ENCODE measurements at regions not wholly inside any gene's neighbourhood (a gene's known extent, or its start where the extent isn't known, plus 50 kb on each side); places are given as distances from the start of the nearest gene placed in this dataset.
A peak's percentile ranks its signal among the peaks of the same experiment; 100 is the strongest.

DNA sequence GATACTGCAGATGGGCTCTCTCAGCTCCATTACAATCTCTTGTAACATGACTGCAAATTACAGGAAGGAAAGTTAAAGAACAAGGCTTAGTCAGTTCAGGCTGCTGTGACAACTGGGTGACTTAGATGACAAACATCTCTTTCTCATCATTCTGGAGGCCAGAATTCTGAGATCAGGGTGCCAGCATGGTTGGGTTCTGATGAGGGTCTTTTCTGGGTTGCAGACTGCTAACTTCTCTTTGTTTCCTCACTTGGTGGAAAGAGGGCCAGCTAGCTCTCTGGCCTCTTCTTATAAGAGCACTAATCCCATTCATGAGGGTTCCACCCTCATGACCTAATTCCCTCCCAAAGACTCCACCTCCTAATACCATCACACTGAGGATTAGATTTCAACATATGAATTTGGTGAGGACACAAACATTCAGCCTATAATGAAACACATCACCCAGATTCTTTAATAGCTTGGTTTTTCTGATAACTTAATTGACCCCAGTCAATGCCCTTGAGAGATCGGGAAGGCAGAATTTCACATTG, 73.6 kb upstream of the MAMDC2 start:
- TF ChIP-seq, protein P1, sequence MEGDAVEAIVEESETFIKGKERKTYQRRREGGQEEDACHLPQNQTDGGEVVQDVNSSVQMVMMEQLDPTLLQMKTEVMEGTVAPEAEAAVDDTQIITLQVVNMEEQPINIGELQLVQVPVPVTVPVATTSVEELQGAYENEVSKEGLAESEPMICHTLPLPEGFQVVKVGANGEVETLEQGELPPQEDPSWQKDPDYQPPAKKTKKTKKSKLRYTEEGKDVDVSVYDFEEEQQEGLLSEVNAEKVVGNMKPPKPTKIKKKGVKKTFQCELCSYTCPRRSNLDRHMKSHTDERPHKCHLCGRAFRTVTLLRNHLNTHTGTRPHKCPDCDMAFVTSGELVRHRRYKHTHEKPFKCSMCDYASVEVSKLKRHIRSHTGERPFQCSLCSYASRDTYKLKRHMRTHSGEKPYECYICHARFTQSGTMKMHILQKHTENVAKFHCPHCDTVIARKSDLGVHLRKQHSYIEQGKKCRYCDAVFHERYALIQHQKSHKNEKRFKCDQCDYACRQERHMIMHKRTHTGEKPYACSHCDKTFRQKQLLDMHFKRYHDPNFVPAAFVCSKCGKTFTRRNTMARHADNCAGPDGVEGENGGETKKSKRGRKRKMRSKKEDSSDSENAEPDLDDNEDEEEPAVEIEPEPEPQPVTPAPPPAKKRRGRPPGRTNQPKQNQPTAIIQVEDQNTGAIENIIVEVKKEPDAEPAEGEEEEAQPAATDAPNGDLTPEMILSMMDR (conservative IDR thresholded peaks at IDR 0.05; ENCODE audit: low read length), result no peak
- DNase-seq (ENCODE audit: low read depth), result no peak
- no peak overlapping the region for H3K4me3 ChIP-seq (ENCODE audit: low read length)

DNA sequence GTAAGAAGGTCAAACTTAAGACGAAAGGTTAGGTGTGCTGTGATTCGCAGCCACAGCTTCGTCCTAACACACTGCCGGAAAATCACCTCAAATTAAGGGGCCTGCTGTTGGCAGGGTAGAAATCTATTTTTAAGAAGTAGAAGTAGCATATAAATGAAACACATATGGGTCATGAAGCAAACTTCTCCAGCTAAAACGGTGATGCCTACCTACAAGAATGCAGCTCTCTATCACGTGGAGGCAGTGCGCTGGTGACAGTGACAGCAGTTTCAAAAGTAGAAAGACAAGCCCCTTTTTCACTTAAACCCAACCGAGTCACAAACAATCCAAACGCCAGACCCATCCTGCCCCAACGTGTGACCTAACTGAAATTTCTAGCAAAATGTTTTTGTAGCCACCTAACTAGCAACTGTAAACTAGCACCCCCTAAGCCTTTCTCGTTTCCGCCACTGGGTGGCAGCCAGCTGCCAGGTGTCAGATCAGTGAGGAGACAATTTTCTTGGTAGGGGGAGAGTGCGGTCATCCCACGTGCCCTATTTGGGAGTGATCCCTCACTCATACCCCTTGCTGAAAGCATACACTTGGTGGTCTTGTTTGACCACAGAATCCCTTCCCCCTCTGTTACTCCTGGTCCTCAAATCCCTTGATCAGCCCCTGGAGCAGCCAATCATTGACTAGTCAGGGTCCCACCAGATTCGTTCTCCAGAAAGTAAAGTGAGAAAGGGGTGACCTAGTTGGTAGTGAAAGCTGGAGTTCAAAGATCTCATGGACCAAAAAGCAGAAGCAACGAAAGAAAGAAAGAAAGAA, 71.8 kb upstream of the MAMDC2 start:
- TF ChIP-seq, protein P1 (conservative IDR thresholded peaks at IDR 0.05; ENCODE audit: low read length), result peak; percentile 97
- peak; percentile 68 for DNase-seq (ENCODE audit: low read depth)
- H3K4me3 ChIP-seq (ENCODE audit: low read length), result peak overlapping the region; percentile 13

DNA sequence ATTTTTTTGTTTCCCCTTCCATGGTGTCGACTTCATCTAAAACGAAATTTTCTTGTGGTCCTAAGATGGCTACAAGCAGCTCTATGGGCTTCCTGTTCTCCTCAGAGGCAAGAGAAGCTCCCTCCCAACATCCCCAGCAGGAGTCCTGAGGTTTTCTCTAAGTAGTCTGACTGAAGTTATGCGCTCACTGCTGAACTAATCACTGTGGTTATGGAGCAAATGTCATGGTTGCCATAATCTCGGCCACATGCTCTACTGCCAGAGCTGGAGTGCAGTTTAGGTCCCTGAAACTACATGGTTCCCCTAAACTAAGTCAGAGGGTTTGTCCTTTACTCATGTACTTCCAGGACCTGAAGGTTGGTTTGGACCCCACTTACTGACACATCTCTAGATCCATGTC, 68.0 kb upstream of the MAMDC2 start:
- DNase-seq (ENCODE audit: low read depth), result peak; percentile 65
- H3K4me3 ChIP-seq (ENCODE audit: low read length), result no peak overlapping the region
- TF ChIP-seq, protein P1 (conservative IDR thresholded peaks at IDR 0.05; ENCODE audit: low read length), result no peak

DNA sequence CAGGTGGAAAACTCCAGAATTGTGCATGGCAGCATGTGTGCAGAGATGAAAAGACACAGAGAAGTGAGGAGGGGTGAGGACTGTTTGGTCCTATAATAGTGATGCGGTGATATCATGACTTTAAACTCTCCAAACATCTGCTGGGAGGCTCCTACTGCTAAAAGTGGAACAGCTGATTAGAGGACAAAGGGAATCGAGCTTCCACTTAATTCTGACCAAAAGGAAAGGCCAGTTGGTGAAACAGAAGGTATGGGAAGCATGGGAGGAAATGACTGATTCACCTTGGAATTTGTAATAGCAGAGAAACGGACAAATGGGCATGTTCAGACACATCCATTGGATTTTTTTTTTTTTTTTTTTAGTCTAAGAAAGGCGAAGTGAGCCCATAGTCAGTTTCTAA, 67.5 kb upstream of the MAMDC2 start:
- TF ChIP-seq, protein P1 (conservative IDR thresholded peaks at IDR 0.05; ENCODE audit: low read length), result no peak
- H3K4me3 ChIP-seq (ENCODE audit: low read length), result no peak overlapping the region
- peak; percentile 94 for DNase-seq (ENCODE audit: low read depth)

DNA sequence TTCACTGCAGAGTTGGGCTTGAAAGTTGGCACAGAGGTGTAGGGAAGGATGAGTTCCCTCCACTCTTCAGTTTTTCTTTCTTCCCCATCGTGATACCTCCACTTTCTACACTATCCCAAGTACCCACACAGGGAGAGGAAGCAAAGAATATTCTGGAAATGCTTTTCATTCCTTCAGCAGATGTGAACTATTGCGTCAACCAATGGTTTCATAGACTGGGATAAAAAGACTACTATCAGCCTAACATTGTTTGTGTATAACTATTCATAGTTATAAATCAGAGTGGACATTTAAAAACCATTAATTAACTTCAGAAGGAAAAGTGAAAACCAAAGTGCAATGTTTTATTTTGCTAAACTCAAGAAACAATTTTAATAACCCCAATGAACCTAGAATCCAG, 63.6 kb upstream of the MAMDC2 start:
- DNase-seq (ENCODE audit: low read depth), result peak; percentile 86
- TF ChIP-seq, protein P1 (conservative IDR thresholded peaks at IDR 0.05; ENCODE audit: low read length), result no peak
- H3K4me3 ChIP-seq (ENCODE audit: low read length), result no peak overlapping the region

DNA sequence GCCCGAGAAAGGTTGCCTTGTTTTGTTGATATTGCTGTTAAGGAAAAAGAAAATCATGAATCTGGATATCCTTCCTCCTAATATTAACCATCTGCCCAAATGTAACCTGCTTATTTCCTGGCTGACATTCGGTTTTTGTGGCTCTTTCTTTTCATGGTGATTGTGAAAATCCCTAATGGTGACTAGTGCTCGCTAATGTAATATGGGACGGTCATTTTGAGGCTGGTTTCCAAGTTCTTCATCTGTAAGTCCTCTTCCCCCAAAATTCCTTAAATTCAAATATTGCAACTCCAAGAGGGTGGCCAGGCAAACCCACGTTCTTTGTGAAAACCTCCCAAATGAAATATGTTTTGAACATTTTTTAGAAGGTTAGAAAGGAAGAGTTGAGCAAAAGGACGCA, 63.1 kb upstream of the MAMDC2 start:
- TF ChIP-seq, protein P1 (conservative IDR thresholded peaks at IDR 0.05; ENCODE audit: low read length), result no peak
- no peak overlapping the region for H3K4me3 ChIP-seq (ENCODE audit: low read length)
- DNase-seq (ENCODE audit: low read depth), result peak; percentile 87

All from AG10803 (cell line).